Right lobe of liver (tissue), 4 donors: ENCODE measurements at regions not wholly inside any gene's neighbourhood (a gene's known extent, or its start where the extent isn't known, plus 50 kb on each side); places are given as distances from the start of the nearest gene placed in this dataset.

ENCODE experiments used
- POLR2A ChIP-seq: fragments of 450-650 bp; IDR thresholded peaks from one replicate; pipeline ENCODE4 v1.6.1; 2017; ENCODE audit warnings: antibody characterized with exemption, mild to moderate bottlenecking
- TF ChIP-seq, protein P1 (sequence below), 4 donors: fragments of 200-600 bp in 3 of 4; fragments of 450-650 bp in 1 of 4; IDR thresholded peaks; one replicate each; pipeline versions ENCODE4 v1.5.1 to v1.8.0; 2016 to 2022; ENCODE audit warnings: antibody characterized with exemption in 4 of 4, mild to moderate bottlenecking in 2 of 4
- donor health status: DM: no; HTN: no; CAD: no.
- donor health status: DM: no; HTN: no; CAD: no.
- donor health status: DM: no; HTN: yes; CAD: no.

DNA sequence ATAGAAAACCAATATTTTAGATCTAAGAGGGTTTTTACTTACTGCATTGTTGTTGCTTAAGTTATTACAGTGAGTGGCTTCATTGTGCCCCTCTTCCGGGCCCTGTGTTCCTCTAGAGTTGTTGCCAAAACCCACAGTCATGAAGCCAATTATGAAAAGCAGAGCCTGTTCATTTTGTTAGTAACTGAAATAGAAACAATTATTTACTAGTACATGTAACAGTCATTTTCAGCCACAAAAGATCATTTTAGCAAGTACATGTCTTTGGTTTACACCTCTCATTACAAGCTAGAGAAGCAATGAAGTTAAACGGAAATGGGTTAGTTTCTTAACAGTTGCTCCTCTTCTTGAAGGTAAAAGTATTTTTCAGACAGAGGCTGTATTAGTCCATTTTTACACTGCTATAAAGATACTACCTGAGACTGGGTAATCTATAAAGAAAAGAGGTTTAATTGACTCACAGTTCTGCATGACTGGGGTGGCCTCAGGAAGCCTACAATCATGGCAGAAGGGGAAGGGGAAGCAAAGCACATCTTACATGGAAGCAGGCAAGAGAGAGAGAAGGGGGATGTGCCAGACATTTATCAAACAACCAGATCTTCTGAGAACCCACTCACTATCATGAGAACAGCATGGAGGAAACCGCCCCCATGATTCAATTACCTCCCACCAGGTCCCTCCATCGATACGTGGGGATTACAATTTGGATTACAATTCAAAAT, 380.5 kb downstream of the SFMBT2 start:
- TF ChIP-seq, protein P1, sequence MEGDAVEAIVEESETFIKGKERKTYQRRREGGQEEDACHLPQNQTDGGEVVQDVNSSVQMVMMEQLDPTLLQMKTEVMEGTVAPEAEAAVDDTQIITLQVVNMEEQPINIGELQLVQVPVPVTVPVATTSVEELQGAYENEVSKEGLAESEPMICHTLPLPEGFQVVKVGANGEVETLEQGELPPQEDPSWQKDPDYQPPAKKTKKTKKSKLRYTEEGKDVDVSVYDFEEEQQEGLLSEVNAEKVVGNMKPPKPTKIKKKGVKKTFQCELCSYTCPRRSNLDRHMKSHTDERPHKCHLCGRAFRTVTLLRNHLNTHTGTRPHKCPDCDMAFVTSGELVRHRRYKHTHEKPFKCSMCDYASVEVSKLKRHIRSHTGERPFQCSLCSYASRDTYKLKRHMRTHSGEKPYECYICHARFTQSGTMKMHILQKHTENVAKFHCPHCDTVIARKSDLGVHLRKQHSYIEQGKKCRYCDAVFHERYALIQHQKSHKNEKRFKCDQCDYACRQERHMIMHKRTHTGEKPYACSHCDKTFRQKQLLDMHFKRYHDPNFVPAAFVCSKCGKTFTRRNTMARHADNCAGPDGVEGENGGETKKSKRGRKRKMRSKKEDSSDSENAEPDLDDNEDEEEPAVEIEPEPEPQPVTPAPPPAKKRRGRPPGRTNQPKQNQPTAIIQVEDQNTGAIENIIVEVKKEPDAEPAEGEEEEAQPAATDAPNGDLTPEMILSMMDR (IDR thresholded peaks at IDR 0.05) = no peak
- TF ChIP-seq POLR2A = no peak
